HFFc6 (cell line): ENCODE measurements at regions not wholly inside any gene's neighbourhood (a gene's known extent, or its start where the extent isn't known, plus 50 kb on each side); places are given as distances from the start of the nearest gene placed in this dataset.

ENCODE experiments used
- DNase-seq: peaks from one replicate; pipeline ENCODE4 v3.0.0-alpha.2; 2018
- H3K27ac Mint-ChIP-seq: 2 replicates; pipeline ENCODE4 v1.8.0; 2020; ENCODE audit warnings: mild to moderate bottlenecking, mixed read lengths
- H3K27me3 Mint-ChIP-seq: 2 replicates; pipeline ENCODE4 v1.8.0; 2021; ENCODE audit warnings: mild to moderate bottlenecking, moderate library complexity, mixed read lengths; ENCODE audit not compliant: insufficient read depth
- H3K36me3 Mint-ChIP-seq: 2 replicates; pipeline ENCODE4 v1.8.0; 2021; ENCODE audit warnings: low read depth, mixed read lengths
- H3K4me1 Mint-ChIP-seq: 2 replicates; pipeline ENCODE4 v1.8.0; 2020; ENCODE audit warnings: low read depth, mixed read lengths
- H3K4me3 Mint-ChIP-seq: 2 replicates; pipeline ENCODE4 v1.8.0; 2020; ENCODE audit warnings: mild to moderate bottlenecking, moderate library complexity, mixed read lengths
- H3K9me3 Mint-ChIP-seq: 2 replicates; pipeline ENCODE4 v1.8.0; 2020; ENCODE audit warnings: mild to moderate bottlenecking, mixed read lengths
- TF ChIP-seq, protein P1 (sequence below): fragments of 200-600 bp; sonication (generic); IDR thresholded peaks from 2 replicates; pipeline ENCODE4 v1.5.0; 2021; ENCODE audit warnings: antibody characterized with exemption, mild to moderate bottlenecking

- no peaks in the 10 kb centered on the region for H3K27me3 Mint-ChIP-seq
- H3K4me1 Mint-ChIP-seq: peaks cover 53% of the 10 kb centered on the region
- no peaks in the 10 kb centered on the region for H3K36me3 Mint-ChIP-seq
- DNase-seq: no peak
- no peaks in the 10 kb centered on the region for H3K9me3 Mint-ChIP-seq
- no peak overlapping the region for H3K27ac Mint-ChIP-seq
- TF ChIP-seq, protein P1, sequence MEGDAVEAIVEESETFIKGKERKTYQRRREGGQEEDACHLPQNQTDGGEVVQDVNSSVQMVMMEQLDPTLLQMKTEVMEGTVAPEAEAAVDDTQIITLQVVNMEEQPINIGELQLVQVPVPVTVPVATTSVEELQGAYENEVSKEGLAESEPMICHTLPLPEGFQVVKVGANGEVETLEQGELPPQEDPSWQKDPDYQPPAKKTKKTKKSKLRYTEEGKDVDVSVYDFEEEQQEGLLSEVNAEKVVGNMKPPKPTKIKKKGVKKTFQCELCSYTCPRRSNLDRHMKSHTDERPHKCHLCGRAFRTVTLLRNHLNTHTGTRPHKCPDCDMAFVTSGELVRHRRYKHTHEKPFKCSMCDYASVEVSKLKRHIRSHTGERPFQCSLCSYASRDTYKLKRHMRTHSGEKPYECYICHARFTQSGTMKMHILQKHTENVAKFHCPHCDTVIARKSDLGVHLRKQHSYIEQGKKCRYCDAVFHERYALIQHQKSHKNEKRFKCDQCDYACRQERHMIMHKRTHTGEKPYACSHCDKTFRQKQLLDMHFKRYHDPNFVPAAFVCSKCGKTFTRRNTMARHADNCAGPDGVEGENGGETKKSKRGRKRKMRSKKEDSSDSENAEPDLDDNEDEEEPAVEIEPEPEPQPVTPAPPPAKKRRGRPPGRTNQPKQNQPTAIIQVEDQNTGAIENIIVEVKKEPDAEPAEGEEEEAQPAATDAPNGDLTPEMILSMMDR: no peak
- H3K4me3 Mint-ChIP-seq: no peak overlapping the region
Measured at GRCh38 chr2:215705771-215706361, 270.0 kb upstream of the FN1 start.

DNA sequence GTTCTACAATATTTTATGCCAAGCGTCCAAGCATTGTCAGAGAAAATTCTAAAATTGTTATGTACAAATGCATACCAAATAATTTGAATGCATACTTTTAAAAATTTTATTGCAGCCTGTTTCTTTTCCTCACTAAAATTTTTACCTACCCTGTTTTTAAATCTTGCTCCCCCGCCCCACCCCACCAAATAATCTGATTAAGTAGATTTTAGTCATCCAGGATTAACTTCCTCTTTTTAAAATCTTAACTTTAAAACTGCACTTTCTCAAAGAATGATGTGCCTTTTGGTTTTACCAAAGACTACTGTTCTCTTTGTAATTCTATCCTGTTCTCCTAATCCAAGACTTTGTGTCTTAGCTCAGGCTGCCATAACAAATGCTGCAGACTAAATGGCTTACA lies 269.4 kb upstream of the FN1 start:
- DNase-seq: no peak
- no peak overlapping the region for H3K4me3 Mint-ChIP-seq
- no peaks in the 10 kb centered on the region for H3K27me3 Mint-ChIP-seq
- TF ChIP-seq, protein P1: no peak
- H3K36me3 Mint-ChIP-seq: no peaks in the 10 kb centered on the region
- peaks cover 53% of the 10 kb centered on the region for H3K4me1 Mint-ChIP-seq
- no peak overlapping the region for H3K27ac Mint-ChIP-seq
- no peaks in the 10 kb centered on the region for H3K9me3 Mint-ChIP-seq

GRCh38 chr2:215702116-215702902 lies 266.4 kb upstream of the FN1 start:
- Mint-ChIP-seq H3K4me1 (peaks cover 68% of the 10 kb centered on the region), H3K9me3 (peaks cover 12% of the 10 kb centered on the region), H3K4me3 (no peak overlapping the region), H3K27ac (peak overlapping the region; percentile 96), H3K27me3 (no peaks in the 10 kb centered on the region), H3K36me3 (peaks cover 16% of the 10 kb centered on the region)
- TF ChIP-seq, protein P1: no peak
- DNase-seq: no peak

GRCh38 chr2:215699700-215700538 lies 264.1 kb upstream of the FN1 start:
- Mint-ChIP-seq H3K4me3 (peak overlapping the region; percentile 54), H3K36me3 (peaks cover 32% of the 10 kb centered on the region), H3K9me3 (peaks cover 24% of the 10 kb centered on the region), H3K27ac (peak overlapping the region; percentile 96), H3K4me1 (peaks cover 63% of the 10 kb centered on the region), H3K27me3 (no peaks in the 10 kb centered on the region)
- no peak for DNase-seq
- TF ChIP-seq, protein P1: no peak

DNA sequence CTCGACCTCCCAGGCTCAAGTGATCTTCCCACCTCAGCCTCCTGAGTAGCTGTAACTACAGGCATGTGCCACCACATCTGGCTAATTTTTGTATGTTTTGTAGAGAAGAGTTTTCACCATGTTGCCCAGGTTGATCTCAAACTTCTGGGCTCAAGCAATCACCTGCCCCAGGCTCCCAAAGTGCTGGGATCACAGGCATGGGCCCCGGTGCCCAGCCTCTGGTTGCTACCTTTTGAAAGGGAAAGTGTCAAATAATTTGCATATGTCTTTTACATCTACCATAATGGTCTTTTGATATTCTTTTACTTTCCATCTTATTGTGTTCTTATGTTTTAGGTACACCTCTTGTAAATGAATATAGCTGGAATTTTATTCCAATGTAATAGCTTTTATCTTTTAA lies 263.1 kb upstream of the FN1 start:
- Mint-ChIP-seq H3K4me1 (peaks cover 69% of the 10 kb centered on the region), H3K9me3 (peaks cover 24% of the 10 kb centered on the region), H3K36me3 (peaks cover 36% of the 10 kb centered on the region), H3K27ac (peak overlapping the region; percentile 96), H3K27me3 (no peaks in the 10 kb centered on the region), H3K4me3 (peak overlapping the region; percentile 62)
- DNase-seq: no peak
- TF ChIP-seq, protein P1: no peak
